HCT116 (cell line): ENCODE measurements at regions not wholly inside any gene's neighbourhood (a gene's known extent, or its start where the extent isn't known, plus 50 kb on each side); places are given as distances from the start of the nearest gene placed in this dataset.

ENCODE experiments used
- ATAC-seq: fragments of 200-7000 bp; cut with Tn5 transposase; 2 replicates; pipeline ENCODE4 v1.9.1; 2020; ENCODE audit warnings: mild to moderate bottlenecking, moderate library complexity
- BruUV-seq: library from RNA; stranded (reverse); fragments of 400-500 nt; replicated peaks from 2 replicates; lab custom pipeline; 2021; lab: Mats Ljungman, UMichigan
- CTCF ChIA-PET: fragments of 300-600 bp; sonication (Branson Sonifier 250); formaldehyde crosslinking; loops from one replicate; lab custom pipeline; 2021; ENCODE audit warnings: antibody characterized with exemption; lab: Charles Lee
- POLR2A ChIA-PET: fragments of 300-600, 350-600 bp; sonication (Branson Sonifier 250); formaldehyde crosslinking; loops from one replicate; lab custom pipeline; 2021; ENCODE audit warnings: antibody characterized with exemption; lab: Charles Lee
- RAD21 ChIA-PET, 2 experiments: fragments of 300-600 bp; sonication (Branson Sonifier 250); formaldehyde crosslinking; loops; one replicate each; lab custom pipeline; 2023; ENCODE audit warnings: low total read pairs in 2 of 2; ENCODE audit not compliant: uncharacterized antibody in 2 of 2, unreplicated experiment in 2 of 2, low non-redundant PET in 1 of 2; lab: Charles Lee
- DNase-seq: peaks from one replicate; pipeline ENCODE4 v3.0.0-alpha.2; 2010; ENCODE audit warnings: low read depth, low spot score
- H2AFZ ChIP-seq: fragments of 200-600 bp; shearing (Covaris generic), sonication (generic); 2 replicates; pipeline ENCODE4 v1.6.1; 2017; ENCODE audit warnings: low read depth, mixed run types, mixed read lengths, antibody characterized with exemption, low read length; ENCODE audit not compliant: poor library complexity, severe bottlenecking
- H3K27ac ChIP-seq: 2 replicates; pipeline ENCODE4 v1.5.1; 2012; ENCODE audit warnings: low read depth, low read length
- H3K27me3 ChIP-seq: fragments of 200-600 bp; sonication (generic); 2 replicates; pipeline ENCODE4 v1.6.1; 2016; ENCODE audit warnings: mixed run types, low read length, mixed read lengths; ENCODE audit not compliant: insufficient read depth
- H3K36me3 ChIP-seq, 2 experiments: fragments of 200-500 bp in 1 of 2; fragments of 200-600 bp in 1 of 2; sonication (Bioruptor generic) in 1 of 2; sonication (generic) in 1 of 2; 2 replicates each; pipeline versions ENCODE4 v1.5.1 to v1.6.1; 2014 to 2016; ENCODE audit warnings: low read length in 2 of 2, inconsistent platforms in 1 of 2, mixed read lengths in 1 of 2, mixed run types in 1 of 2; ENCODE audit not compliant: insufficient read depth in 2 of 2, control insufficient read depth in 1 of 2
- H3K4me1 ChIP-seq, 2 experiments: fragments of 200-600 bp in 1 of 2; sonication (generic) in 1 of 2; 2 replicates each; pipeline versions ENCODE4 v1.5.1 to v1.6.1; 2012 to 2017; ENCODE audit warnings: low read length in 2 of 2, inconsistent platforms in 1 of 2, mild to moderate bottlenecking in 1 of 2, mixed read lengths in 1 of 2, mixed run types in 1 of 2, moderate library complexity in 1 of 2; ENCODE audit not compliant: insufficient read depth in 2 of 2, control insufficient read depth in 1 of 2
- H3K4me2 ChIP-seq: fragments of 200-600 bp; sonication (generic); 2 replicates; pipeline ENCODE4 v1.6.1; 2017; ENCODE audit warnings: mixed run types, low read length, mixed read lengths
- H3K4me3 ChIP-seq, 2 experiments: fragments of 200-600 bp in 1 of 2; sonication (generic) in 1 of 2; replicated peaks in 1 of 2; 2 replicates each; pipeline ENCODE4 v1.5.1; 2011 to 2016; ENCODE audit warnings: low read length in 2 of 2, control low read depth in 1 of 2, low read depth in 1 of 2, mild to moderate bottlenecking in 1 of 2, mixed read lengths in 1 of 2, mixed run types in 1 of 2
- H3K79me2 ChIP-seq: fragments of 200-600 bp; sonication (generic); 2 replicates; pipeline ENCODE4 v1.6.1; 2017; ENCODE audit warnings: mild to moderate bottlenecking, mixed run types, low read length, moderate library complexity, mixed read lengths; ENCODE audit not compliant: insufficient read depth
- H3K9ac ChIP-seq: fragments of 200-600 bp; sonication (generic); 2 replicates; pipeline ENCODE4 v1.6.1; 2016; ENCODE audit warnings: low read length, mixed read lengths
- H3K9me2 ChIP-seq: fragments of 200-600 bp; sonication (generic), shearing (Covaris generic); 2 replicates; pipeline ENCODE4 v1.6.1; 2017; ENCODE audit warnings: mixed run types, mild to moderate bottlenecking, moderate library complexity; ENCODE audit not compliant: insufficient read depth
- H3K9me3 ChIP-seq, 2 experiments: fragments of 200-500 bp in 1 of 2; fragments of 200-600 bp in 1 of 2; sonication (Bioruptor generic) in 1 of 2; sonication (generic) in 1 of 2; 2 replicates each; pipeline ENCODE4 v1.6.1; 2014 to 2017; ENCODE audit warnings: low read length in 2 of 2, mixed read lengths in 2 of 2, inconsistent platforms in 1 of 2, low read depth in 1 of 2, mild to moderate bottlenecking in 1 of 2, mixed run types in 1 of 2, moderate library complexity in 1 of 2; ENCODE audit not compliant: control insufficient read depth in 1 of 2, insufficient read depth in 1 of 2
- H4K20me1 ChIP-seq: fragments of 200-600 bp; sonication (generic), shearing (Covaris generic); 2 replicates; pipeline ENCODE4 v1.6.1; 2017; ENCODE audit warnings: mixed run types, mild to moderate bottlenecking, moderate library complexity; ENCODE audit not compliant: insufficient read depth
- ATF3 ChIP-seq: IDR thresholded peaks from 2 replicates; pipeline ENCODE4 v1.6.1; 2012
- CBX3 ChIP-seq: IDR thresholded peaks from 2 replicates; pipeline ENCODE4 v1.6.1; 2012; ENCODE audit warnings: low read depth
- CEBPB ChIP-seq: IDR thresholded peaks from 2 replicates; pipeline ENCODE4 v1.6.1; 2012; ENCODE audit warnings: low read depth
- EGR1 ChIP-seq: IDR thresholded peaks from 2 replicates; pipeline ENCODE4 v1.6.1; 2012; ENCODE audit warnings: low read depth
- FOSL1 ChIP-seq: IDR thresholded peaks from 2 replicates; pipeline ENCODE4 v1.6.1; 2012; ENCODE audit warnings: low read depth
- POLR2A ChIP-seq: IDR thresholded peaks from 2 replicates; pipeline ENCODE4 v1.7.0; 2011; ENCODE audit warnings: borderline replicate concordance; ENCODE audit not compliant: insufficient read depth, insufficient read length; ENCODE audit errors: extremely low read depth
- REST ChIP-seq: IDR thresholded peaks from 2 replicates; pipeline ENCODE4 v1.6.1; 2012; ENCODE audit warnings: low read depth
- SRF ChIP-seq: IDR thresholded peaks from 2 replicates; pipeline ENCODE4 v1.6.1; 2012; ENCODE audit warnings: low read depth
- ZNF274 ChIP-seq: fragments of 200-500 bp; sonication (Bioruptor generic); IDR thresholded peaks from 2 replicates; pipeline ENCODE4 v1.6.1; 2014; ENCODE audit warnings: mild to moderate bottlenecking, low read depth, low read length, inconsistent platforms
- intact Hi-C: fragments of 100-400 bp; cut with micrococcal nuclease; formaldehyde crosslinking; loops from 2 replicates; pipeline ENCODE4 v1.10.0; 2022
- TF ChIP-seq, protein P1 (sequence below), 3 experiments: fragments of 200-600 bp in 1 of 3; sonication (generic) in 1 of 3; IDR thresholded peaks in 2 of 3; conservative IDR thresholded peaks in 1 of 3; 2 replicates each; pipeline ENCODE4 v1.5.1; 2012 to 2017; ENCODE audit warnings: low read depth in 2 of 3, low read length in 2 of 3, antibody characterized with exemption in 1 of 3, borderline replicate concordance in 1 of 3, control low read depth in 1 of 3, mild to moderate bottlenecking in 1 of 3, mixed read lengths in 1 of 3, mixed run types in 1 of 3, moderate library complexity in 1 of 3; ENCODE audit not compliant: insufficient read depth in 1 of 3

- TF ChIP-seq REST: no peak
- no peak for TF ChIP-seq EGR1
- TF ChIP-seq, all 23 proteins: peak for 0
Measured at GRCh38 chr22:27270818-27271510, 530.6 kb downstream of the MN1 start (continued).

GRCh38 chr22:27273436-27273835 lies 528.1 kb downstream of the MN1 start:
- Histone ChIP-seq H3K9me3 (no peaks in the 10 kb centered on the region), H3K79me2 (no peaks in the 10 kb centered on the region), H4K20me1 (no peaks in the 10 kb centered on the region), H3K4me1 (no peaks in the 10 kb centered on the region), H3K4me3 (no peak overlapping the region), H3K9ac (no peak overlapping the region), H3K4me2 (no peak overlapping the region), H3K36me3 (no peaks in the 10 kb centered on the region), H3K27ac (no peak overlapping the region), H3K27me3 (peaks cover 37% of the 10 kb centered on the region), H3K9me2 (no peaks in the 10 kb centered on the region), H2AFZ (no peak overlapping the region)
- RAD21 ChIA-PET: no interaction called here
- no peak for TF ChIP-seq CEBPB
- TF ChIP-seq, protein P1, sequence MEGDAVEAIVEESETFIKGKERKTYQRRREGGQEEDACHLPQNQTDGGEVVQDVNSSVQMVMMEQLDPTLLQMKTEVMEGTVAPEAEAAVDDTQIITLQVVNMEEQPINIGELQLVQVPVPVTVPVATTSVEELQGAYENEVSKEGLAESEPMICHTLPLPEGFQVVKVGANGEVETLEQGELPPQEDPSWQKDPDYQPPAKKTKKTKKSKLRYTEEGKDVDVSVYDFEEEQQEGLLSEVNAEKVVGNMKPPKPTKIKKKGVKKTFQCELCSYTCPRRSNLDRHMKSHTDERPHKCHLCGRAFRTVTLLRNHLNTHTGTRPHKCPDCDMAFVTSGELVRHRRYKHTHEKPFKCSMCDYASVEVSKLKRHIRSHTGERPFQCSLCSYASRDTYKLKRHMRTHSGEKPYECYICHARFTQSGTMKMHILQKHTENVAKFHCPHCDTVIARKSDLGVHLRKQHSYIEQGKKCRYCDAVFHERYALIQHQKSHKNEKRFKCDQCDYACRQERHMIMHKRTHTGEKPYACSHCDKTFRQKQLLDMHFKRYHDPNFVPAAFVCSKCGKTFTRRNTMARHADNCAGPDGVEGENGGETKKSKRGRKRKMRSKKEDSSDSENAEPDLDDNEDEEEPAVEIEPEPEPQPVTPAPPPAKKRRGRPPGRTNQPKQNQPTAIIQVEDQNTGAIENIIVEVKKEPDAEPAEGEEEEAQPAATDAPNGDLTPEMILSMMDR (IDR thresholded peaks at IDR 0.05 in 2 of 3, conservative IDR thresholded peaks at IDR 0.05 in 1 of 3; ENCODE audit: borderline replicate concordance in 1 of 3, insufficient read depth in 1 of 3, low read depth in 2 of 3, low read length in 2 of 3): no peak
- no peak for TF ChIP-seq SRF
- no peak for TF ChIP-seq POLR2A
- TF ChIP-seq ZNF274: no peak
- no peak for TF ChIP-seq FOSL1
- TF ChIP-seq ATF3: no peak
- no peak for TF ChIP-seq EGR1
- TF ChIP-seq CBX3: no peak
- ATAC-seq: no peak
- POLR2A ChIA-PET: no interaction called here
- DNase-seq: no peak
- CTCF ChIA-PET: no interaction called here
- no TSS peak for BruUV-seq
- intact Hi-C loops: no loop called here
